ENCODE measurements at regions not wholly inside any gene's neighbourhood (a gene's known extent, or its start where the extent isn't known, plus 50 kb on each side); places are given as distances from the start of the nearest gene placed in this dataset.

DNA sequence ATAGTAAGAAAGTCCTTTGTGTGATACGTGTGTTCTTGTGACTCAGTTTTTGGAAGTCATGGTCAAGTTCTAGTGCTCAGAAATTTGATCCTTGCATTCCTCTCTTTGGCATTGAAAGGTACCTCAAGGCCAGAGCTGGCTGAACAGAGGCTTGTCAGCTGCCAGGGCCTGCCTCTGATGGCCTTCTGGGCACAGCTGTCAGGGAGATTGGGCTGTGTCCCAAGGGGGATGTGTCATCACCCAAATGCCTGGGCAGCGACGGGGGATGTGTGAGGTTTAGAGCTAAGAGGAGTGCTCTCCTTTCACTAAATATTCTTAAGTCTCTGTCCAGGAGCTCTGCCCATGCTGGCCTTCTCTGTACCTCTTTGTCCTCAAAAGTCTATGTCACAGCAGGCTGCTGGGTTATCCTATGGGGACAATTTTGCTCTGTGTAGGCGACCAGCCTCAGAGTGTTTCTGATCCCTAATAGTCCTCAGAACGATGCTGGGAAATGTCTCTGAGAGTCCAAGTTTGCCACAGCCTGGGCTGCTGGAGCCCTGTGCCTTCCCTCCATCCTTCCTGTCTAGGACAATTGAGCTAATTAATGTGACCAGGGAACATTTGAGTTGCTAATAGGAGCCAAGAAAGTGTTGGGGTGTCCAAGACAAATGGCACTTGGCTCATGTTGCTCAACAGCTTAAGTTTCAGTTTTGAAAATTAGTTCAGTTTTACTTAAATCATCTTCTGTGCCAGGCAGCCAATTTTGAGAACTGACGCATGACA lies 115.4 kb upstream of the ZNF521 start:
- Histone ChIP-seq H3K27ac (ENCODE audit: insufficient read depth, low read length, poor library complexity, severe bottlenecking) (no peak overlapping the region), H3K36me3 (ENCODE audit: control insufficient read depth, insufficient read depth, low read length) (no peaks in the 10 kb centered on the region), H3K27me3 (replicated peaks; ENCODE audit: control insufficient read depth, insufficient read depth, low read length, poor library complexity, severe bottlenecking) (no peaks in the 10 kb centered on the region), H3K9me3 (ENCODE audit: control insufficient read depth, low read length) (no peaks in the 10 kb centered on the region), H3K4me3 (ENCODE audit: insufficient read depth, low read depth, low read length, poor library complexity, severe bottlenecking) (no peak overlapping the region), H3K4me1 (ENCODE audit: control insufficient read depth, insufficient read depth, low read length, poor library complexity, severe bottlenecking) (no peaks in the 10 kb centered on the region)
- DNase-seq = no peak

DNA sequence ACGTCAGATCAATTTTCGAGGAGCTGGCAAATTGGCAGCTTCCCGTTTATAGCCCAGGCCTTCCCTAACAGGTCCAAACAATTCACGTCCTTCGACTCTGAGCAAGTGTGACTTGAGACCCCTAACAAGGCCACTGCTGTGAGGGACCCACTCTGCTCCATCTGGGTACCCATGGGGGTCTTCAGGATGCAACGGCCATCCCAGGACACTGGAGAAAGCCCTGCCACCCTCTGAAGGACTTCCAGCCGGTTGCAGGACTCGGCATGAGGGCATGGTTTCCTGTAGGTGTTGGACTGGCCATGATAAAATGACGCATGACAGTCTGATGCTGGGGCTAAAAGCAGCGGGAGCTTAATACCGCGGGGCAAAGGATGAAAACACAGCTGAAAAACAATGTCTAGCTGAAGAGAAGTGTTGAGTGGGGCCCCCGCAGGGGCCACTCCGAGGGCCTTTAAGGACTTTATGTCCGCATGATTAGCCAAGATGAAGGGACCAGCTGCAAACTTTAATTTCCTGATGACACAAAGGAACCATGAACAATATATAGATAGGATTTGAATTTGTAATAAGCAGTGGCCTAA lies 113.3 kb upstream of the ZNF521 start:
- no peaks in the 10 kb centered on the region for H3K9me3 ChIP-seq (ENCODE audit: control insufficient read depth, low read length)
- no peaks in the 10 kb centered on the region for H3K27me3 ChIP-seq (replicated peaks; ENCODE audit: control insufficient read depth, insufficient read depth, low read length, poor library complexity, severe bottlenecking)
- H3K4me1 ChIP-seq (ENCODE audit: control insufficient read depth, insufficient read depth, low read length, poor library complexity, severe bottlenecking) = no peaks in the 10 kb centered on the region
- no peak overlapping the region for H3K27ac ChIP-seq (ENCODE audit: insufficient read depth, low read length, poor library complexity, severe bottlenecking)
- no peak overlapping the region for H3K4me3 ChIP-seq (ENCODE audit: insufficient read depth, low read depth, low read length, poor library complexity, severe bottlenecking)
- H3K36me3 ChIP-seq (ENCODE audit: control insufficient read depth, insufficient read depth, low read length) = no peaks in the 10 kb centered on the region
- no peak for DNase-seq

DNA sequence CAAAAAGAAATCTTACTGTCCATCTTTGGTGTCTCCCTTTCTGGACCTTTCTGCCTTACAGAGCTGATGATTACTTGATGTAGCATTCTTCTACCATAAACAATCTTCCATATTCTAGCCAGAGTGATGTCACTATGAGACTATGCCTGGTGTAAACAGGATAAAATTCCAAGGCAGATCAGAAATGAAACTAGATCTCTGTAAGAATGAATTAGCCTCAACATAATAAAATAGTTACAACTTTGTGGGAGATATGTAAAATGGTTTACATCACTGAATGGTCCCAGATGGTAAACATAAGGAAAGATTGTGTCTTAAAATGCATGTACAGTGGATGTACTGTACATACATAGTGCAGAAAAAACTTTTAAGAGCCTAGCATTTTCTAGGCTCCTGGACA lies 112.3 kb upstream of the ZNF521 start:
- Histone ChIP-seq H3K4me3 (ENCODE audit: insufficient read depth, low read depth, low read length, poor library complexity, severe bottlenecking) (no peak overlapping the region), H3K4me1 (ENCODE audit: control insufficient read depth, insufficient read depth, low read length, poor library complexity, severe bottlenecking) (no peaks in the 10 kb centered on the region), H3K36me3 (ENCODE audit: control insufficient read depth, insufficient read depth, low read length) (no peaks in the 10 kb centered on the region), H3K9me3 (ENCODE audit: control insufficient read depth, low read length) (no peaks in the 10 kb centered on the region), H3K27me3 (replicated peaks; ENCODE audit: control insufficient read depth, insufficient read depth, low read length, poor library complexity, severe bottlenecking) (no peaks in the 10 kb centered on the region), H3K27ac (ENCODE audit: insufficient read depth, low read length, poor library complexity, severe bottlenecking) (no peak overlapping the region)
- DNase-seq = no peak

DNA sequence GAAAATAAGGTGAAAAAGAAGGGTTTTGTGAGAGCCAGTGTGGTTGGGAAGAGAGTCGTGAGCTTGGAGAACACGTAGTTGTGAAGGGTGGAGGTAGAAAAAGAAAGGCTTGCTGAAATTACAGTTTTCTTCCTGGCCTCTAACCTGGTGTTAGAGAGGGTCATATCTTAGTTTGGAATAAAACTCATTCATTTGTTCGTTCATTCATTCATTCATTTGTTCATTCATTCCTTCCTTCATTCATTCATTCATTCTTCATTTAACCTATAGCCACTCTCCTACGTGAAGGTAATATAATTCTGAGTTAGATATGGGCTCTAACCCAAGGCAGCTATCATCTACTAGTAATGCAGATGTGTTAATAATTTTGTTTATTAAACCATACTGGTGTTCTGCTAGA lies 111.8 kb upstream of the ZNF521 start:
- H3K27me3 ChIP-seq (replicated peaks; ENCODE audit: control insufficient read depth, insufficient read depth, low read length, poor library complexity, severe bottlenecking) = no peaks in the 10 kb centered on the region
- no peak overlapping the region for H3K27ac ChIP-seq (ENCODE audit: insufficient read depth, low read length, poor library complexity, severe bottlenecking)
- H3K4me1 ChIP-seq (ENCODE audit: control insufficient read depth, insufficient read depth, low read length, poor library complexity, severe bottlenecking) = no peaks in the 10 kb centered on the region
- DNase-seq = no peak
- H3K9me3 ChIP-seq (ENCODE audit: control insufficient read depth, low read length) = no peaks in the 10 kb centered on the region
- H3K36me3 ChIP-seq (ENCODE audit: control insufficient read depth, insufficient read depth, low read length) = no peaks in the 10 kb centered on the region
- H3K4me3 ChIP-seq (ENCODE audit: insufficient read depth, low read depth, low read length, poor library complexity, severe bottlenecking) = no peak overlapping the region

DNA sequence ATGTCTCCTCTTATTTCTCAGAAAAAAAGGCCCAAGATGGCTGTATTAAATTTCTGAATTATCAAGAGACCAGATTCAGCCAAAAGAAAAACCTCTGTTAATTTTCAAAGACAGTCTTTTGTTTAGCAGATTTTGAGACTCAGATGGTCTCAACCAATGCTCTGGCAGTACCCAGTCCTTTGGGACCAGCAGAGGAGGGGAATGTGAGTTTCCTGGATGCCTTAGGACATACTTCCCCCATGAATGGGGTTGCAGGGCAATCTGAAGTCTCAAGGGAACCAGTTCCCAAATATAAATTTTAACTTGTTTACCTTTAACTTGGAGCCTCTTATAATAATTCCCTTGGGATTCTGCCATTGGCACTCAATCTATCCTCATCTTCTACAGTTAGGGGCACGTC lies 107.8 kb upstream of the ZNF521 start:
- H3K4me3 ChIP-seq (ENCODE audit: insufficient read depth, low read depth, low read length, poor library complexity, severe bottlenecking) = no peak overlapping the region
- H3K36me3 ChIP-seq (ENCODE audit: control insufficient read depth, insufficient read depth, low read length) = no peaks in the 10 kb centered on the region
- no peak for DNase-seq
- H3K9me3 ChIP-seq (ENCODE audit: control insufficient read depth, low read length) = no peaks in the 10 kb centered on the region
- H3K27me3 ChIP-seq (replicated peaks; ENCODE audit: control insufficient read depth, insufficient read depth, low read length, poor library complexity, severe bottlenecking) = no peaks in the 10 kb centered on the region
- H3K4me1 ChIP-seq (ENCODE audit: control insufficient read depth, insufficient read depth, low read length, poor library complexity, severe bottlenecking) = no peaks in the 10 kb centered on the region
- H3K27ac ChIP-seq (ENCODE audit: insufficient read depth, low read length, poor library complexity, severe bottlenecking) = no peak overlapping the region

DNA sequence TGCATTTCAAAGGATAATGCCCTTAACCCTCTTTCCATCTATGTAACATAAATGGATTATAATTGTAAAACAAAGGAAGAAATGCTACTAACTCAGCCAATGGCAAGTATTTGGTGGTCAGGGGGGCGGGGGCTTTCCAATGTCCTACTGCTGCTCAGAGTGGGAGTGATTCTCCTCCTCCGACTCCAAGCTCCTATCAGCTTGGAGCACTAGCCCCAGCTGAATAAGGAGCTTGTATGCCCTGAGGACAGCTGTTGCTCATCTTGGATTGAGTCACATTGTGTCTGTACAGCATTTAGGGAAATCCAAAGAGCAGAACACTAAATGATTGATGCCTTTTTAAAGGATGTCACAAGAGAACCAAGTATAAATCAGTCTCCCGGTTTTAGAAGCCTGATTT lies 105.6 kb upstream of the ZNF521 start:
- H3K27ac ChIP-seq (ENCODE audit: insufficient read depth, low read length, poor library complexity, severe bottlenecking) = no peak overlapping the region
- no peaks in the 10 kb centered on the region for H3K4me1 ChIP-seq (ENCODE audit: control insufficient read depth, insufficient read depth, low read length, poor library complexity, severe bottlenecking)
- no peaks in the 10 kb centered on the region for H3K9me3 ChIP-seq (ENCODE audit: control insufficient read depth, low read length)
- DNase-seq = no peak
- H3K4me3 ChIP-seq (ENCODE audit: insufficient read depth, low read depth, low read length, poor library complexity, severe bottlenecking) = no peak overlapping the region
- H3K27me3 ChIP-seq (replicated peaks; ENCODE audit: control insufficient read depth, insufficient read depth, low read length, poor library complexity, severe bottlenecking) = no peaks in the 10 kb centered on the region
- H3K36me3 ChIP-seq (ENCODE audit: control insufficient read depth, insufficient read depth, low read length) = no peaks in the 10 kb centered on the region

DNA sequence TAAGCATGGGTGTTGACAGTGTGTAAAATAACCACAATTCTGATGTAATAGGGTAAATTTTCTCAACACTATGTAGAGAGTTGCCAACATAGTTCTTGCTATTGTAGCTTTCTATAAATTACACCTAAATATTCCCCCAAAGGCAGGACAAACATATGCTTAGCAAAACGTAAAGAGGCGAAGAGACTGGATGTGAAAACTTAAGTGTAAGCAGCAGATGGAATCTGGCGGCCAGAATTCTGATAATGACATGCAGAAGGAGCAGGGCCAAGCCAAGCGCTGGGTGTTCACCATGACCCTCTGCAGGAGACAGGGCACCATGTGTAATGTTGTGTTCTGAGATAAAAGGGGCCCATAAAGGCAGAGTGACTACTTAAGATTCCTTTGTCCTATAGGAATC lies 105.2 kb upstream of the ZNF521 start:
- no peaks in the 10 kb centered on the region for H3K4me1 ChIP-seq (ENCODE audit: control insufficient read depth, insufficient read depth, low read length, poor library complexity, severe bottlenecking)
- DNase-seq = no peak
- no peak overlapping the region for H3K4me3 ChIP-seq (ENCODE audit: insufficient read depth, low read depth, low read length, poor library complexity, severe bottlenecking)

DNA sequence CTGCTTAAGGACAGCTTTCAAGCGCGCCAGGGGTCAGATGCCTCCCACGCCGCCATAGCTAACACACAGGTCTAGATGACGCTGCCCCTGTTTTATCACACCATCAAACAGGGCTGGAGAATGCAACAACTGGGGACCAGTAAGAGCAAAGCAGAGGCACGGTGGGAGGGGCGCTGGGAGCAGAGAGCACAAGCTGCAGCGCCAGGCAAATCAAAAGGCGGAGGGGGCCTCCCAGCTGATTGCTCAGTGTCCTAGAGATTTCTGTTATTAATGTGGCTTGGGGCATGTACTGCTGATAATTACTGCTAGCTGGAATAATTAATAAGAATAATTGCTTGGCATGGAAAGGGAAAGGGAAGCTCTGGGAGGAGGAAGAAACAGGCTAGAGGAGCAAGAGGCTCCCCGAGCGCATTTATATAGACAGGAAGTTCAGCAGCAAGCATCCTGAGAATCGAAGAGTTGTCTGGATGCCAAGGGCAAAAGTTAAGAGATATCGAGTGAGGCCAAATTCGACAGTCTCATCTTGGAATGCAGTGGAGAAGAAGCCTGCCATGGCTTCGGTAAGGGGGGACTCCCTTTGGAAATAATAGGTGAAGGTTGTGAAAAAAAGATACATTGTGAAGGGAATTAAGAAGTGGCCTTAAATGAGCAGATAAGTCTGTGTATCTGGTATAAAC lies 104.5 kb upstream of the ZNF521 start:
- H3K36me3 ChIP-seq (ENCODE audit: control insufficient read depth, insufficient read depth, low read length) = no peaks in the 10 kb centered on the region
- H3K9me3 ChIP-seq (ENCODE audit: control insufficient read depth, low read length) = no peaks in the 10 kb centered on the region
- H3K27me3 ChIP-seq (replicated peaks; ENCODE audit: control insufficient read depth, insufficient read depth, low read length, poor library complexity, severe bottlenecking) = no peaks in the 10 kb centered on the region
- H3K4me1 ChIP-seq (ENCODE audit: control insufficient read depth, insufficient read depth, low read length, poor library complexity, severe bottlenecking) = no peaks in the 10 kb centered on the region
- H3K4me3 ChIP-seq (ENCODE audit: insufficient read depth, low read depth, low read length, poor library complexity, severe bottlenecking) = no peak overlapping the region
- no peak overlapping the region for H3K27ac ChIP-seq (ENCODE audit: insufficient read depth, low read length, poor library complexity, severe bottlenecking)
- no peak for DNase-seq

More for the DNA sequence above, 105.2 kb upstream of the ZNF521 start:
- Histone ChIP-seq H3K27ac (ENCODE audit: insufficient read depth, low read length, poor library complexity, severe bottlenecking) (no peak overlapping the region), H3K9me3 (ENCODE audit: control insufficient read depth, low read length) (no peaks in the 10 kb centered on the region), H3K36me3 (ENCODE audit: control insufficient read depth, insufficient read depth, low read length) (no peaks in the 10 kb centered on the region), H3K27me3 (replicated peaks; ENCODE audit: control insufficient read depth, insufficient read depth, low read length, poor library complexity, severe bottlenecking) (no peaks in the 10 kb centered on the region)

DNA sequence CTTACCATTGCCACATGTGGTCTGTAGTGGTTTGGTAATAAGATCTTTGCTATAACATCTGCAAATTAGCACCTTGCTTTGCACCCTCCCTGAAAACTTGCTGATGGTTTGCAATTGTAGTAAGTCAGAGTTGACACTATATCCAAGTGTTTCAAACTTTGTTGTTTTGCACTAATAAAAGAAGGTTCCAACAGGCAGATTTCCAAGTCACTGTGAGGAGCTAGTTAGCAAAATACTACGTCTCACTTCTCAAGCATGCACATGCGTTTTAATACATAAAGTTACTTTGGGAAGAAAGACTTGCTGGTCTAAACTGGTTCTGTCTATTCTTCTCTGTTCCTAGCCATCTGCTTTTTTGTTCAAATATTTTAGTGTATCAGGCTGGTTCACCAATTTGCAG lies 103.7 kb upstream of the ZNF521 start:
- DNase-seq = no peak
- Histone ChIP-seq H3K4me3 (ENCODE audit: insufficient read depth, low read depth, low read length, poor library complexity, severe bottlenecking) (no peak overlapping the region), H3K9me3 (ENCODE audit: control insufficient read depth, low read length) (no peaks in the 10 kb centered on the region), H3K27me3 (replicated peaks; ENCODE audit: control insufficient read depth, insufficient read depth, low read length, poor library complexity, severe bottlenecking) (no peaks in the 10 kb centered on the region), H3K4me1 (ENCODE audit: control insufficient read depth, insufficient read depth, low read length, poor library complexity, severe bottlenecking) (no peaks in the 10 kb centered on the region), H3K27ac (ENCODE audit: insufficient read depth, low read length, poor library complexity, severe bottlenecking) (no peak overlapping the region), H3K36me3 (ENCODE audit: control insufficient read depth, insufficient read depth, low read length) (no peaks in the 10 kb centered on the region)

DNA sequence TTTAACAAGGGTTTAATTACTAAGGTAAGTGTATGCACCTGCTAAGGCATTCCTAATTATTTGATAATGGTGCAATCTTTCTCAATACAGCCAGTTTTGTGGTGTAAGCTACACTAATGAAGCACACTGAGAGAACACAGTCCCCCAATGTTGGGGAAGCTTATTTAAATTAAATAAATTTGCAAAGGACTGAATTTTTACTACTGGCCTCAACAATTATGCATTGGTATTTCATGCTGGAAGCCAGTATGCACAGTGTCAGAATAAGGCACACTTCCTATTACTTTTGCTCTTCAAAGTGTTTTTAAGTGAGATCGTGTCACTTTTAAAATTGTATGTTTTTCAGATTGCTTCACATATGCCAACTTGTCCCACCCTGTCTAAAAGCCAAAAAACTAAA lies 103.2 kb upstream of the ZNF521 start:
- no peak overlapping the region for H3K4me3 ChIP-seq (ENCODE audit: insufficient read depth, low read depth, low read length, poor library complexity, severe bottlenecking)
- H3K36me3 ChIP-seq (ENCODE audit: control insufficient read depth, insufficient read depth, low read length) = no peaks in the 10 kb centered on the region
- H3K27ac ChIP-seq (ENCODE audit: insufficient read depth, low read length, poor library complexity, severe bottlenecking) = no peak overlapping the region
- no peaks in the 10 kb centered on the region for H3K9me3 ChIP-seq (ENCODE audit: control insufficient read depth, low read length)
- no peaks in the 10 kb centered on the region for H3K27me3 ChIP-seq (replicated peaks; ENCODE audit: control insufficient read depth, insufficient read depth, low read length, poor library complexity, severe bottlenecking)
- no peak for DNase-seq
- no peaks in the 10 kb centered on the region for H3K4me1 ChIP-seq (ENCODE audit: control insufficient read depth, insufficient read depth, low read length, poor library complexity, severe bottlenecking)
